Omental fat pad (tissue), 3 donors: ENCODE measurements at regions not wholly inside any gene's neighbourhood (a gene's known extent, or its start where the extent isn't known, plus 50 kb on each side); places are given as distances from the start of the nearest gene placed in this dataset.

Experiments used
- ATAC-seq: fragments of 150-250 bp; one replicate; pipeline ENCODE4 v1.9.1; 2016; ENCODE audit warnings: mild to moderate bottlenecking, moderate library complexity; ENCODE audit not compliant: low FRiP score
- DNase-seq: peaks from one replicate; pipeline ENCODE4 v3.0.0-alpha.2; 2019; ENCODE audit warnings: low spot score
- CTCF ChIP-seq, 3 donors: fragments of 450-650 bp; IDR thresholded peaks; one replicate each; pipeline ENCODE4 v1.5.1; 2016 to 2017; ENCODE audit warnings: antibody characterized with exemption in 3 of 3, mild to moderate bottlenecking in 3 of 3, moderate library complexity in 2 of 3

GRCh38 chr9:89714321-89714720 is 109.5 kb downstream of the GADD45G start:
- no peak for TF ChIP-seq CTCF (IDR thresholded peaks at IDR 0.05)
- ATAC-seq (no peak), DNase-seq (no peak)

GRCh38 chr9:89715318-89715858 is 110.6 kb downstream of the GADD45G start:
- DNase-seq = no peak
- ATAC-seq = no peak

GRCh38 chr9:89715881-89716280 is 111.1 kb downstream of the GADD45G start:
- DNase-seq (no peak), ATAC-seq (no peak)
- TF ChIP-seq CTCF (IDR thresholded peaks at IDR 0.05) = no peak

More at GRCh38 chr9:89715318-89715858, 110.6 kb downstream of the GADD45G start:
- TF ChIP-seq CTCF (IDR thresholded peaks at IDR 0.05) = no peak

- ATAC-seq = no peak
- DNase-seq = no peak
- no peak for TF ChIP-seq CTCF (IDR thresholded peaks at IDR 0.05)
These were observed 111.7 kb downstream of the GADD45G start for GRCh38 chr9:89716559-89716958.

GRCh38 chr9:89718176-89718575 is 113.4 kb downstream of the GADD45G start:
- ATAC-seq = no peak
- TF ChIP-seq CTCF (IDR thresholded peaks at IDR 0.05) = no peak
- no peak for DNase-seq

GRCh38 chr9:89718651-89719050 is 113.8 kb downstream of the GADD45G start:
- TF ChIP-seq CTCF (IDR thresholded peaks at IDR 0.05) = no peak
- ATAC-seq = no peak

GRCh38 chr9:89719202-89719601 is 114.4 kb downstream of the GADD45G start:
- ATAC-seq = no peak
- DNase-seq = no peak
- TF ChIP-seq CTCF (IDR thresholded peaks at IDR 0.05) = no peak

More at GRCh38 chr9:89718651-89719050, 113.8 kb downstream of the GADD45G start:
- no peak for DNase-seq
